ENCODE measurements at regions not wholly inside any gene's neighbourhood (a gene's known extent, or its start where the extent isn't known, plus 50 kb on each side); places are given as distances from the start of the nearest gene placed in this dataset.

- TF ChIP-seq POLR2AphosphoS5 (IDR thresholded peaks at IDR 0.05; ENCODE audit: low read depth, low read length): no peak
- no peak for TF ChIP-seq POLR2A (IDR thresholded peaks at IDR 0.05; ENCODE audit: control extremely low read depth in 1 of 2, low read depth in 2 of 2, low read length in 2 of 2)
- TF ChIP-seq TAF1 (IDR thresholded peaks at IDR 0.05; ENCODE audit: low read depth, low read length): no peak
- TF ChIP-seq CREB1 (IDR thresholded peaks at IDR 0.05): no peak
- no peak for TF ChIP-seq MAX (IDR thresholded peaks at IDR 0.05)
Observed at GRCh38 chr5:66312266-66312665, 168.2 kb downstream of the SREK1 start.
